GM21619 (cell line): ENCODE measurements at regions not wholly inside any gene's neighbourhood (a gene's known extent, or its start where the extent isn't known, plus 50 kb on each side); places are given as distances from the start of the nearest gene placed in this dataset.

Experiments
- ATAC-seq: cut with Tn5 transposase; IDR thresholded peaks from one replicate; pipeline ENCODE4 v1.9.1; 2021; ENCODE audit not compliant: unreplicated experiment

DNA sequence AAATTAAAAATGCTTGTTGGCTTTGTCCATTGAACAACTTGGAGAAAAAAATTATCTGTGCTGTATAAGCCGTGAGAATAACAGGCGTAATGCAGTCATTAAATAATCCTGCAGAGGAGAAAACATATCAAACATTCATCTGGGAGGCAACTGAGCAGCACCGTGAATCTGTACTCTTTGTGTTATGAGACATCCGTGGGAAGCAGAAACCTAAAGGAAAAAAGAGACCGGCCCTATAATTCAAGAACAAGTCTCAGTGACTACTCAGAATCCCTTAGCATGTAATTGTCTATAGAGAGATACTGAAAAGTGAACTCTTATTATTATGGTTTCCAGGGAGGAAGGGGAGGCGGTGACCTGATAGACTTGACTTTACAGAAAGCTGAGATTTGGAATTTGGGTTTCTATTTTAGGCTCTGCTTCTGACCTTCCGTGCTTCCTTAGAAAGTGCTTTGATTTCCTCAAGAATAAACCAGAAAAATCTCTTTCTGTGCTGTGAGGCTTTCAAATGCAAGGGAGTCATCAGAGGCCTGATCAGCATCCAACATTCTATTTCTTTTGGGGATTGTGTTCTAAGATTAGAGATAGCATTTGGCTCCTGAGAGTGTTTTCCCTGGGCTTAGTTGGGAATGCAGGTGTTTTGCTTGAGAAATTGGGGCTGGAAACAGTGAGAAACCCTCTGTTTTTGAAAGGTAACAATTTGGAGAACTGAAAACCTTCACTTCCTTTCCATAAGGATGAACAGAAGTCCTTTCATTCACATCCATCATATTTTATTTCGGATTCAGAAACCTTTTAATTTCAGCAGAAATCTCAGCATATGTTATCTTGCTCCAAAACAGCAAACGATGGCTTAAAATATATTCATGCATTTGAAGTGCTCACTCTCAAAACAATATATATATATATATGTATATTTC, 296.7 kb downstream of the CSNK1G3 start:
- ATAC-seq: no peak

DNA sequence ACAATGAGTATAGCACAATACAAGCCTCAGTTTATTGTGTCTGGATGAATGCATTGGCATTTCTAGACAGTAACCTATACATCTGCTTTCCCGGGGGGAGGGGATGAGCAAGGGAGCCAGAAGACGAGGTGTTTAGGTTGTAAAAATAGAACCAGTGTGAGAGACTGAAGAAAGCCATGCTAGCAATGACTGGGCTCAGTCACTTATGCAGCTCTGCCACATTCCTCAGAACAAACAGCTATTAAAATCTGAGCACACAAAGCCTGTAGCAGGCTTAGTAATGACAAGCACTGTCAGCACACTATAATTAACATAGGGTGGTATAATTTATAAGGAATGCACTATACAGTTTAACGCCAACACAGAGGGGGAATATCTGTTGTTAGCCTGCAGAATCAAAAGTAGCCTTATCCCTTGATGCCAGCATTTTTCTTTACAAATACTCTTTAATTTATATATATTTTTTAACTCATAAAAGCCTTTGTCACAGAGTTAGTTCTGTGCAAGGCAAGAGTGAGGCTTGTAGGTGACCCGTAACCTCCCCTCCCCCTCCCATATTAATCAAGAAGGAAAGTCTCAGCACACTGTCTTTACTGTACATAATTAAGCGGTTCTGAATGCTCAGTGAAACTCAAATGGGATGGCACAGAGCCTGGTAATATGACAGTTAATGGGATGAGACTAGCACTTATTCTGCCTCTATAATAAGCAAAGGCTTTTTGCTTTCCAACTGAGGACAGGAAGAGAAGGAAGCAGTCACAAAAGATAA, 295.4 kb downstream of the CSNK1G3 start:
- ATAC-seq: no peak

- no peak for ATAC-seq
These were observed 294.7 kb downstream of the CSNK1G3 start for GRCh38 chr5:123806644-123807043.

GRCh38 chr5:123805300-123805699, 293.3 kb downstream of the CSNK1G3 start:
- ATAC-seq: no peak

DNA sequence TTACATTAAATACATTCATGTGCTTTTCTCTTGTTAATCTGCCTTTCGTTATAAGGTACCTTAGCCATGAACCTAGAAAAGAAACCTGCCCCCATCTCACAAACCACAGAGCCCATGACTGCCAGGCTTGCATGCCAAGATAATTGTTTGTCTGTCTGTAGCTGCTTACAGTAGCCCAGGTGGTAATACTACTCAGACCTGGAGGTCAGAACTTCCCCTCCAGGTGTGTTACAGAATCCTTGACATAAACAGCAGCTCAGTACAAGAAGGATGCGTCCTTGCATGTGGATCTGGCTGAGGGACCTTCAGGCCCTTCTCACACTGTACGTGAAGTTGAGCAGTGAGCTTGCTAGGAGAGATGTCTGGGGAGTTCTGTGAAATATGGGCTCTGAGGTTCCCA, 291.4 kb downstream of the CSNK1G3 start:
- ATAC-seq: no peak

GRCh38 chr5:123802298-123802951, 290.4 kb downstream of the CSNK1G3 start:
- no peak for ATAC-seq

DNA sequence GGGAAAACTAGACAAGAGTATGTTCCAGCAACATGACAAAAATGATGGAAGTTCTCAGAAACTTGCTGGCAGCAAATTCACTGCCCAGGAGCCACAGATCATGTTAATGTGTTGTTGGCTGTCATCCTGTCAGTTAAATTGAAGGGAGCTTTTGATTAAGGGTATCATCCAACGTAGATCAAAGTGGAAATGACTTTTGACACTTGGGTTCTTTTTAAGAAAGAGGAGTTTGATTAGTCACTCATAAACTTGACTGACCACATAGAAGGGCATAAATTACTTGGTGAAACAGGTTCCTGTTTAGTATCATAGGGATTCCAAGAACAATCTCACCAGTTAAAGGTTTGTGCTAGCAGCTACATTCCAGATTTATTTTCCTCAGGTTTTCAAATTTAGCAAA, 288.7 kb downstream of the CSNK1G3 start:
- no peak for ATAC-seq

DNA sequence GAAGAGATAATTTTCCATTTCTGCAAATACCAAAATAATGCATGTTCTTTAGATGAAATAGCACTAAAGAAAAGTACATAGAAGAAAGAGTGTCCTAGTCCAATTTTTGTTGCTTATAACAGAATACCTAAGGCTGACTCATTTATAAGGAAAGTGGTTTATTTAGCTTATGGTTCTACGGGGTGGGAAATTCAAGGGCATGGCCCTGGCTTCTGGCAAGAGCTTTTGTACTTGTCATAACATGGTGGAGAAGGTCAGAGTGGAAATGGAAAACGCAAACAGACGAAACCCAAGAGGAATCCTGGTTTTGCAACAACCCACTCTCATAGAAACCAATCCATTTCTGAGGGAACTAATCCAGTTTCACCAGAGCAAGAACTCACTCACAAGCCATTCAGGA, 283.7 kb downstream of the CSNK1G3 start:
- no peak for ATAC-seq

DNA sequence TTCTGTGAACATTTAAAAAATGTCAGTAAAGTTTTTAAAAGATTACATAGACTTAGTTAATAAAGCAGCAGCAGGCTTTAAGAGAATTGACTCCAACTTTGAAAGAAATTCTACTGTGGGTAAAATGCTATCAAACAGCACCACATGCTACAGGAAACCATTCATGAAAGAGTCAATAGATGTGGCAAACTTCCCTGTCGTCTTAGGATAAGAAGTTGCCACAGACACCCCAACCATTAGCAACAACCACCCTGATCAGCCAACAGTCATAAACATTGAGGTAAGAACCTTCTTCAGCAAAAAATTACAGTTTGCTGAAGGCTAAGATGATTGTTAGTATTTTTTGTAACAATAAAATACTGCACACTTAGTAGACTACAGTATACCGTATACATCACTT, 278.2 kb downstream of the CSNK1G3 start:
- ATAC-seq: no peak

DNA sequence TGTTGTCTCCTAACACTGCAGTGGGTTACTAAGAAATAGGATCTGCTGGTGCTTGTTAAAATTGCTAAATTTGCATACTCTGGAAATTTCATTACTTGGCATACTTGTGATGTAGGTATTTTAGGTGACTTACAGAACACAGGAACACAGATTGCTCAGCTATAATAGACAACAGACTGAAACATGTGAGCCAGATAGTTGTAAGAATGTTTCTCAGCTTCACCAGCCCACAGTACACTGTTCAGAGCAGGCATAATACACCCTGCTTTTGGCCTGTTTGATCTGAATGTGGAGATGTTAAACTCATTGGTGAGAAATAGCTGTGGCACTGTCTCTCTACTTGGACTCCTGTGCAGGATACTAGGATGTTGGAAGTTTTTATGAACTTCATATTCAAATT, 275.7 kb downstream of the CSNK1G3 start:
- no peak for ATAC-seq

GRCh38 chr5:123787136-123787535, 275.2 kb downstream of the CSNK1G3 start:
- ATAC-seq: no peak

DNA sequence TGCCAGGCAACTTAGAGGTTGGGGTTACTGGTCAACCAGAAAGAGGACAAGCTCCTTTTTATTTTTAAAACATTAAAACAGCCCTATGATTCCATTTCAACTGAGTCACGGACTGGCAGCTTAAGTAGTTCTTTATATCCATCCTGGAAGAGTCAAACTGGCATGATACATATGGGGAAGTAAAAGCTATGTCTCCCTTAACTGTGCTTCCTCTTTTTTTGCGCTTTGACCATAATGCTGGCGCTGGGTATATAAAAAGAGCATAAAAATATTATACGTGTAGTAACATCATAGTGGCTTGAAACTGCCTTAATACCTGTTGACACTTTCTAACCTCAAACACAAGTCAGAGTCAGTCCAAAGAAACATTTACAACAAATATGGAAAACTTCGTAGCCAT, 274.4 kb downstream of the CSNK1G3 start:
- ATAC-seq: no peak

GRCh38 chr5:123785162-123786071, 273.4 kb downstream of the CSNK1G3 start:
- ATAC-seq: no peak

DNA sequence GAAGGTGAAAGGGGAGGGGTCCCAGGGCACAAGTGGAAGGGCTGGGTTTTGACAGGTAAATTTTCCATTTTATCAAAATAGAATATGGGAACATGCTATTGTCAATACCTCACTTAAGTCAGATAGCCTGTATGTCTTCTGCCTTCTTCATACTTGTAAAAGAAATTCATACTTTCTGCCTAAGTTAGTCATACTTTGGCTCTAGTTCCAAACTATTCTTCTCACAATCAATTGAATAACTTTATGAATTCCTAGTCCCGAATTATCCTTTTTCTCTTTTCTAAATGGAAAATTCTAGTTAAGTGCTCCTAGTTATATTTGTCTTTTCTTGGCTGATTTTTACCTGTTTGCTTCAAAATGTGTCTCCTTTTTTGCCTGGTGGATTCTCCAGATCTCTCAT, 271.4 kb downstream of the CSNK1G3 start:
- ATAC-seq: no peak

DNA sequence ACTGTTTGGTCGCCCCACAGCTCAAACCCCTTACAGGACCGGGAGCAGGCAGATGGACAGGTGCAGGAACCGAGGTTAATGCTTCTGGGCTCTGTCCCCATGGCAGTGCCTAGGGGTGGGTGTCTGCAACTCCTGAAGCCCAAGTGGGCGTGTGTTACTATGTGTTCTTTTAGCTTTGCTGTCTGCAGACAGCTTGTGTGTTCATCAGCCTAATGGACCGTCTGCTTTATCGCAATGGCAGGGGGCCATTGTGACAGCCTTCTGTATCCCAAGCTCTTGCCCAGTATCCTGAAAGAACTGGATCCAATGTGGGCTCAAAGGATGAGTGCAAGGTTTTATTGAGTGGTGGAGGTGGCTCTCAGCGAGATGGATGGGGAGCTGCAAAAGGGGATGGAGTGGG, 266.7 kb downstream of the CSNK1G3 start:
- ATAC-seq: no peak

- ATAC-seq: no peak
These were observed 264.8 kb downstream of the CSNK1G3 start for GRCh38 chr5:123776761-123777160.

- no peak for ATAC-seq
These were observed 259.7 kb downstream of the CSNK1G3 start for GRCh38 chr5:123771715-123772114.

DNA sequence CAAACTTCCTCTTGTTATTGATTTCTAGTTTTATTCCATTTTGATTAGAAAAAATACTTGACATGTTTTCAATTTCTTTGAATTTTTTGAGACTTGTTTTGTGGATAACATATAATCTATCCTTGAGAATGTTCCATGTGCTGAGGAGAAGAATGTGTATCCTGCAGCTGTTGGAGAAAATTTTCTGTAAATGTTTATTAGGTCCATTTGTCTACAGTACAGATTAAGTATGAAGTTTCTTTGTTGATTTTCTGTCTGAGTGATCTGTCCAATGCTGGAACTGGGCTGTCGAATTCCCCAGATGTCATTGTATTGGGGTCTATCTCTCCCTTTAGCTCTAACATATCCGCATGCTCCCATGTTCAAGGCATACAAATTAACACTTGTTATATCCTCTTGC, 251.2 kb downstream of the CSNK1G3 start:
- no peak for ATAC-seq

DNA sequence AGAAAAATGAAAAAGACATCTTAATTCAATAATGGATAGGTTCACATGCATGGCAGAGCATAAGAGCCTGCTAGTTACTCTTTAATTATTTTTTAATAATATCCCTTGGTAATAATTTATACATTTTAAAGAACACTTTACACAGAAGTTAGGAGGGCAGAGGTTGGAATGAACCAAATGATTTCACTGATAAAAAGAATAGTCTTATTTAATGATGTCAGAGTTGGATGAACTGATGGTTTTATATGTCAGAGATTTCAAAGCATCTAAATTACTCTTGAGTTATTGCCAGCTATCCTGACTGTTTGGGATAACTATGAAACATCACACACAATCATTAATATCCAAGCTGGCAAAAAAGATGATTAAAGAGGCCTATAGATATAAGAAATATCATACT, 244.8 kb downstream of the CSNK1G3 start:
- no peak for ATAC-seq

DNA sequence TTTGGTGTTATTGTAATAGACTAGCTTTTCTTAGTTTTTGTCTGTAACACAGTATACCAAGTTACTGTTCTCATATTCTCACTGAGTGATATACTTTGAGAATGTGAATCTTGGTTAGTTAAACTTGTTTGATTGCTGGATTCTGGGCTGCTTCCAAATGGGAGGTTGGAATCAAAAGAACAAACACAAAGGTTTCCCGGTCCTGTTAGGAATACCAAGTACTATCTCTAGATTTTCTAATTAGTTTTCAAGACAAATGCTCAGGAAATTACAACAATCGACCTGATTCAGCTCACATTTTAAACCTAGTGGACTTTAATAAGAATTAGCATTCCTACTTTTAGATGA, 244.3 kb downstream of the CSNK1G3 start:
- ATAC-seq: no peak
